ENCODE measurements at regions not wholly inside any gene's neighbourhood (a gene's known extent, or its start where the extent isn't known, plus 50 kb on each side); places are given as distances from the start of the nearest gene placed in this dataset.

GRCh38 chr19:41511628-41512027 is 64.3 kb upstream of the CEACAM21 start:
- Histone ChIP-seq H3K23ac (ENCODE audit: low read depth, low read length) (no peak overlapping the region), H3K27ac (ENCODE audit: insufficient read depth, low read length) (no peak overlapping the region), H3K18ac (ENCODE audit: low read depth, low read length) (no peak overlapping the region), H2AFZ (replicated peaks; ENCODE audit: low read length, poor library complexity) (no peak overlapping the region), H3K14ac (replicated peaks; ENCODE audit: low read depth, low read length) (no peak overlapping the region), H2BK120ac (ENCODE audit: low read depth, low read length) (no peak overlapping the region), H4K20me1 (ENCODE audit: insufficient read depth, low read length) (no peaks in the 10 kb centered on the region), H4K91ac (ENCODE audit: insufficient read depth, low read depth, low read length) (no peak overlapping the region), H3K9ac (ENCODE audit: low read depth, low read length) (no peak overlapping the region), H3K4me3 (ENCODE audit: insufficient read depth, low read depth, low read length) (no peak overlapping the region), H3K4me1 (ENCODE audit: control insufficient read depth, insufficient read depth, low read length) (no peaks in the 10 kb centered on the region), H3K9me3 (ENCODE audit: control insufficient read depth, insufficient read depth, low read length) (no peaks in the 10 kb centered on the region), H3K4ac (ENCODE audit: low read depth, low read length) (no peak overlapping the region), H3K36me3 (ENCODE audit: control insufficient read depth, insufficient read depth, low read length) (no peaks in the 10 kb centered on the region), H3K4me2 (ENCODE audit: low read depth, low read length) (no peak overlapping the region), H2AK5ac (ENCODE audit: low read depth, low read length) (no peak overlapping the region), H2BK15ac (ENCODE audit: low read depth, low read length) (no peak overlapping the region), H2AK9ac (replicated peaks; ENCODE audit: low read depth, low read length, poor library complexity) (no peak overlapping the region), H4K5ac (ENCODE audit: low read depth, low read length) (no peak overlapping the region), H2BK5ac (ENCODE audit: low read depth, low read length, poor library complexity, severe bottlenecking) (no peak overlapping the region), H3K9me1 (ENCODE audit: insufficient read depth, low read length) (no peaks in the 10 kb centered on the region), H3K56ac (ENCODE audit: extremely low read depth, insufficient read depth, low read length) (no peak overlapping the region), H2BK20ac (ENCODE audit: low read depth, low read length) (no peak overlapping the region), H4K8ac (ENCODE audit: low read depth in 2 of 2, low read length in 2 of 2) (no peak overlapping the region), H3K79me1 (ENCODE audit: low read depth in 1 of 2, low read length in 2 of 2) (no peaks in the 10 kb centered on the region), H3K27me3 (ENCODE audit: control insufficient read depth, insufficient read depth, low read length) (peaks cover 11% of the 10 kb centered on the region)
- ChIA-PET POLR2A (ENCODE audit: unreplicated experiment) (no interaction called here), CTCF (no interaction called here)
- dilution Hi-C loops (cut with HindIII; ENCODE audit: low sequenced_read_pairs, unreplicated experiment) = no loop called here
- no TSS peak for BruUV-seq (replicated peaks)
- no CpG with 5 or more reads among the region's 8 CpGs for WGBS, 2 experiments (ENCODE audit: extremely low coverage in 2 of 2, insufficient read length in 1 of 2)
- ATAC-seq (ENCODE audit: low read depth) = no peak
- no peak for TF ChIP-seq RAD21 (IDR thresholded peaks at IDR 0.05; ENCODE audit: low read length)
- TF ChIP-seq MAZ (IDR thresholded peaks at IDR 0.05; ENCODE audit: borderline replicate concordance, low read depth, low read length) = no peak
- no peak for TF ChIP-seq ELK1 (IDR thresholded peaks at IDR 0.05; ENCODE audit: borderline replicate concordance, low read depth, low read length)
- TF ChIP-seq RCOR1 (IDR thresholded peaks at IDR 0.05; ENCODE audit: insufficient replicate concordance, low read length) = no peak
- TF ChIP-seq NFE2L2 (IDR thresholded peaks at IDR 0.05; ENCODE audit: low read depth, low read length) = no peak
- TF ChIP-seq RFX5 (IDR thresholded peaks at IDR 0.05; ENCODE audit: low read depth, low read length) = no peak
- TF ChIP-seq MAFK (IDR thresholded peaks at IDR 0.05; ENCODE audit: low read depth, low read length) = no peak
- no peak for TF ChIP-seq FOS (IDR thresholded peaks at IDR 0.05; ENCODE audit: low read depth, low read length)
- no peak for TF ChIP-seq BHLHE40 (IDR thresholded peaks at IDR 0.05; ENCODE audit: low read depth, low read length)
- TF ChIP-seq USF2 (IDR thresholded peaks at IDR 0.05; ENCODE audit: low read depth, low read length) = no peak
- no peak for TF ChIP-seq CEBPB (IDR thresholded peaks at IDR 0.05; ENCODE audit: low read depth, low read length)
- no peak for TF ChIP-seq CHD1 (IDR thresholded peaks at IDR 0.05; ENCODE audit: low read depth, low read length)
- intact Hi-C loops (cut with micrococcal nuclease) = no loop called here
- no peak for DNase-seq
- in situ Hi-C loops (cut with MboI; ENCODE audit: low sequenced_read_pairs) = no loop called here
